ENCODE measurements at regions not wholly inside any gene's neighbourhood (a gene's known extent, or its start where the extent isn't known, plus 50 kb on each side); places are given as distances from the start of the nearest gene placed in this dataset.

DNA sequence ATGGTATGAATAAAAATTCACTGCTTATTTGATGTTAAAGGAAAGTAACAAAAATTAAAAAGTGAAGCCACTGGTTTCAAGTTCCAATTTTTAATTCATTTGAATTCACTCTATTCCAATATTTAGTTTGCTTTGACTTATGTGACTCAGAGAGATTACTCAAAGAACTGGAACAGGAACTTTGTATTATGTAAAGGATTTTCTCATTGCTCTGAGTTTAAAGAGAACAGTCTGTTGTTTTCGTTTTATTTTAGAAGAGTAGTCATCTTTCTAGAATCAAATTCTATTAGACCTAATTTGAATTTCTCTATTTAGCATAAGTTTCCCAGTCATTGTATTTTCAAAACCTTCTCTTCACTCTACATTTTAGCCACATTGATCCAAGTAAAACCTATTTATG is 300.1 kb upstream of the SLC8A1 start:
- Mint-ChIP-seq H3K4me3 (no peak overlapping the region), H3K4me1 (no peaks in the 10 kb centered on the region), H3K36me3 (no peaks in the 10 kb centered on the region), H3K27me3 (ENCODE audit: insufficient read depth, low read depth) (no peaks in the 10 kb centered on the region), H3K9me3 (no peaks in the 10 kb centered on the region), H3K27ac (no peak overlapping the region)
- no peak for DNase-seq (ENCODE audit: low spot score)
- Histone ChIP-seq H3K9ac (no peak overlapping the region), H3K4me2 (no peak overlapping the region), H3K4me1 (no peaks in the 10 kb centered on the region), H2AFZ (replicated peaks) (no peak overlapping the region), H3K79me2 (ENCODE audit: low read depth) (no peaks in the 10 kb centered on the region), H3K27me3 (no peaks in the 10 kb centered on the region), H3F3A (ENCODE audit: low read depth) (no peaks in the 10 kb centered on the region), H3K9me3 (ENCODE audit: low read depth) (no peaks in the 10 kb centered on the region), H4K20me1 (ENCODE audit: low read depth) (no peaks in the 10 kb centered on the region), H3K27ac (no peak overlapping the region), H3K36me3 (no peaks in the 10 kb centered on the region), H3K4me3 (no peak overlapping the region)
- TF ChIP-seq EZH2phosphoT487 (IDR thresholded peaks at IDR 0.05) (no peak), CTCF (IDR thresholded peaks at IDR 0.05) (no peak), EZH2 (IDR thresholded peaks at IDR 0.05) (no peak)

DNA sequence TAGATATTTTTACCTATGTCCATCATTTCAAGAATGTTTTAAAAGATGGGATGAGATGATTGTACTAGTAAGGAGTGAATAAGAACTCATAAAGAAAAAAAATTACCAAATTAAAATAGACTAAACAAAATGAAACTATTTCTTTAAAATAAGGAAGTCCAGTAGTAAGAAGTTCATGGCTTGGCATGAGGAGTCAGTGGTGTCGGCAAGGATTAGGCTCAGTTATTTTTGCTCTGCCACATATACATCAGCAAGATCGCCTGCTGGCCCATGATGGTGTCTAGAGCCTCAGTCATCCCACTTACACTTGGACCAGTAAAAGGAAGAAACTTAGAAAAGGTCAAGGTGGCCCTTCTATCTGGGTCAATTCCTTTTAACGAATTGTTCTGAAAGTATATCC is 300.9 kb upstream of the SLC8A1 start:
- no peaks in the 10 kb centered on the region for H3K36me3 Mint-ChIP-seq
- no peak overlapping the region for H3K4me3 ChIP-seq
- no peak overlapping the region for H3K4me2 ChIP-seq
- TF ChIP-seq EZH2 (IDR thresholded peaks at IDR 0.05) (no peak), EZH2phosphoT487 (IDR thresholded peaks at IDR 0.05) (no peak), CTCF (IDR thresholded peaks at IDR 0.05) (no peak)
- no peaks in the 10 kb centered on the region for H3K4me1 ChIP-seq
- H3K27ac Mint-ChIP-seq: no peak overlapping the region
- H3K9me3 ChIP-seq (ENCODE audit: low read depth): no peaks in the 10 kb centered on the region
- H3K4me1 Mint-ChIP-seq: no peaks in the 10 kb centered on the region
- no peaks in the 10 kb centered on the region for H3K36me3 ChIP-seq
- H3K27me3 Mint-ChIP-seq (ENCODE audit: insufficient read depth, low read depth): no peaks in the 10 kb centered on the region
- H3K9me3 Mint-ChIP-seq: no peaks in the 10 kb centered on the region
- no peak overlapping the region for H3K4me3 Mint-ChIP-seq
- no peak overlapping the region for H3K27ac ChIP-seq
- H3K79me2 ChIP-seq (ENCODE audit: low read depth): no peaks in the 10 kb centered on the region
- no peaks in the 10 kb centered on the region for H4K20me1 ChIP-seq (ENCODE audit: low read depth)
- no peak overlapping the region for H3K9ac ChIP-seq
- H3F3A ChIP-seq (ENCODE audit: low read depth): no peaks in the 10 kb centered on the region
- no peak overlapping the region for H2AFZ ChIP-seq (replicated peaks)
- DNase-seq (ENCODE audit: low spot score): no peak
- H3K27me3 ChIP-seq: no peaks in the 10 kb centered on the region

GRCh38 chr2:40754912-40755311 is 303.0 kb upstream of the SLC8A1 start:
- no peak overlapping the region for H3K27ac Mint-ChIP-seq
- DNase-seq (ENCODE audit: low spot score): no peak

More at GRCh38 chr2:40754912-40755311, 303.0 kb upstream of the SLC8A1 start:
- H3K4me2 ChIP-seq: no peak overlapping the region
- no peak overlapping the region for H3K4me3 ChIP-seq
- no peaks in the 10 kb centered on the region for H3K27me3 Mint-ChIP-seq (ENCODE audit: insufficient read depth, low read depth)
- TF ChIP-seq CTCF (IDR thresholded peaks at IDR 0.05) (no peak), EZH2 (IDR thresholded peaks at IDR 0.05) (no peak), EZH2phosphoT487 (IDR thresholded peaks at IDR 0.05) (no peak)
- H3K9me3 Mint-ChIP-seq: no peaks in the 10 kb centered on the region
- H3K9ac ChIP-seq: no peak overlapping the region
- H2AFZ ChIP-seq (replicated peaks): no peak overlapping the region
- H3K36me3 Mint-ChIP-seq: no peaks in the 10 kb centered on the region
- H3K27ac ChIP-seq: no peak overlapping the region
- no peaks in the 10 kb centered on the region for H3K9me3 ChIP-seq (ENCODE audit: low read depth)
- H3K79me2 ChIP-seq (ENCODE audit: low read depth): no peaks in the 10 kb centered on the region
- H3K4me1 Mint-ChIP-seq: no peaks in the 10 kb centered on the region
- no peaks in the 10 kb centered on the region for H3K4me1 ChIP-seq
- H3K4me3 Mint-ChIP-seq: no peak overlapping the region
- no peaks in the 10 kb centered on the region for H3K27me3 ChIP-seq
- no peaks in the 10 kb centered on the region for H3K36me3 ChIP-seq
- H4K20me1 ChIP-seq (ENCODE audit: low read depth): no peaks in the 10 kb centered on the region
- no peaks in the 10 kb centered on the region for H3F3A ChIP-seq (ENCODE audit: low read depth)

Data from neural progenitor cell (in vitro differentiated cells).